A673 (cell line): ENCODE measurements at regions not wholly inside any gene's neighbourhood (a gene's known extent, or its start where the extent isn't known, plus 50 kb on each side); places are given as distances from the start of the nearest gene placed in this dataset.

ENCODE experiments used
- BruUV-seq: library from RNA; stranded (reverse); fragments of 400-500 nt; replicated peaks from 2 replicates; lab custom pipeline; 2021; lab: Mats Ljungman, UMichigan
- CTCF ChIA-PET: fragments of 300-600 bp; sonication (Branson Sonifier 250); formaldehyde crosslinking; loops from one replicate; lab custom pipeline; 2022; ENCODE audit warnings: antibody characterized with exemption; lab: Charles Lee
- POLR2A ChIA-PET: fragments of 300-600 bp; sonication (Branson Sonifier 250); formaldehyde crosslinking; loops from one replicate; lab custom pipeline; 2022; ENCODE audit warnings: antibody characterized with exemption; ENCODE audit not compliant: low non-redundant PET; lab: Charles Lee
- DNase-seq: peaks from one replicate; pipeline ENCODE4 v3.0.0-alpha.2; 2015; ENCODE audit warnings: low spot score
- H3K27ac ChIP-seq: fragments of 200-600 bp; sonication (generic); 2 replicates; pipeline ENCODE4 v1.5.1; 2016; ENCODE audit warnings: mixed run types, low read depth, mild to moderate bottlenecking, mixed read lengths, antibody characterized with exemption, low read length; ENCODE audit not compliant: poor library complexity, severe bottlenecking
- H3K27me3 ChIP-seq: fragments of 200-600 bp; sonication (generic); replicated peaks from 2 replicates; pipeline ENCODE4 v1.6.1; 2017; ENCODE audit warnings: mixed run types, low read depth, mild to moderate bottlenecking, mixed read lengths, antibody characterized with exemption, low read length; ENCODE audit not compliant: insufficient read depth, poor library complexity
- H3K36me3 ChIP-seq: fragments of 200-600 bp; sonication (generic); 2 replicates; pipeline ENCODE4 v1.6.1; 2016; ENCODE audit warnings: mixed run types, mild to moderate bottlenecking, mixed read lengths, antibody characterized with exemption, low read length; ENCODE audit not compliant: insufficient read depth, poor library complexity, severe bottlenecking
- H3K4me1 ChIP-seq: fragments of 200-600 bp; sonication (generic); 2 replicates; pipeline ENCODE4 v1.6.1; 2017; ENCODE audit warnings: mixed run types, mild to moderate bottlenecking, mixed read lengths, antibody characterized with exemption, low read length; ENCODE audit not compliant: insufficient read depth, poor library complexity, severe bottlenecking
- H3K4me3 ChIP-seq: fragments of 200-600 bp; sonication (generic); 2 replicates; pipeline ENCODE4 v1.5.1; 2016; ENCODE audit warnings: low read depth, mixed run types, mild to moderate bottlenecking, mixed read lengths, low read length; ENCODE audit not compliant: poor library complexity, severe bottlenecking
- H3K9me3 ChIP-seq: fragments of 200-600 bp; sonication (generic); 2 replicates; pipeline ENCODE4 v1.6.1; 2016; ENCODE audit warnings: mixed run types, low read depth, mild to moderate bottlenecking, mixed read lengths, antibody characterized with exemption, low read length; ENCODE audit not compliant: poor library complexity, severe bottlenecking
- CTCF ChIP-seq: fragments of 300-800, 200-600 bp; sonication (generic); conservative IDR thresholded peaks from 2 replicates; pipeline ENCODE4 v1.5.1; 2017; ENCODE audit warnings: low read depth, mild to moderate bottlenecking, antibody characterized with exemption, low read length, moderate library complexity, mixed read lengths
- EZH2 ChIP-seq: fragments of 200-600 bp; sonication (generic); IDR thresholded peaks from 2 replicates; pipeline ENCODE4 v1.6.1; 2017; ENCODE audit warnings: borderline replicate concordance, low read depth, mild to moderate bottlenecking, mixed read lengths, antibody characterized with exemption, low read length; ENCODE audit not compliant: poor library complexity, severe bottlenecking
- intact Hi-C: fragments of 100-400 bp; cut with micrococcal nuclease; formaldehyde crosslinking; loops from one replicate; pipeline ENCODE4 v1.10.0; 2022; ENCODE audit not compliant: unreplicated experiment

GRCh38 chr5:167936022-167936421, 355.4 kb upstream of the WWC1 start:
- no peak for TF ChIP-seq CTCF
- no peak for TF ChIP-seq EZH2
- CTCF ChIA-PET = no interaction called here
- Histone ChIP-seq H3K4me1 (peaks cover 25% of the 10 kb centered on the region), H3K36me3 (no peaks in the 10 kb centered on the region), H3K27ac (no peak overlapping the region), H3K4me3 (no peak overlapping the region), H3K9me3 (no peaks in the 10 kb centered on the region), H3K27me3 (no peaks in the 10 kb centered on the region)
- POLR2A ChIA-PET = no interaction called here
- DNase-seq = no peak
- intact Hi-C loops = no loop called here
- no TSS peak for BruUV-seq

GRCh38 chr5:167936944-167937634, 354.4 kb upstream of the WWC1 start:
- POLR2A ChIA-PET = no interaction called here

GRCh38 chr5:167937635-167937998, 353.8 kb upstream of the WWC1 start:
- TF ChIP-seq EZH2 (no peak), CTCF (no peak)
- Histone ChIP-seq H3K36me3 (no peaks in the 10 kb centered on the region), H3K27me3 (no peaks in the 10 kb centered on the region), H3K4me3 (no peak overlapping the region), H3K9me3 (no peaks in the 10 kb centered on the region), H3K27ac (no peak overlapping the region), H3K4me1 (peaks cover 29% of the 10 kb centered on the region)
- ChIA-PET CTCF (no interaction called here), POLR2A (no interaction called here)
- intact Hi-C loops = no loop called here
- no TSS peak for BruUV-seq
- no peak for DNase-seq

More at GRCh38 chr5:167936944-167937634, 354.4 kb upstream of the WWC1 start:
- CTCF ChIA-PET = no interaction called here
- Histone ChIP-seq H3K27me3 (no peaks in the 10 kb centered on the region), H3K4me3 (no peak overlapping the region), H3K27ac (peak overlapping the region; percentile 18), H3K4me1 (peaks cover 29% of the 10 kb centered on the region), H3K36me3 (no peaks in the 10 kb centered on the region), H3K9me3 (no peaks in the 10 kb centered on the region)
- no peak for DNase-seq
- TF ChIP-seq EZH2 (no peak), CTCF (no peak)
- no TSS peak for BruUV-seq
- intact Hi-C loops = no loop called here
